ENCODE measurements at regions not wholly inside any gene's neighbourhood (a gene's known extent, or its start where the extent isn't known, plus 50 kb on each side); places are given as distances from the start of the nearest gene placed in this dataset.

GRCh38 chr10:47165711-47166404 is 134.1 kb upstream of the GDF10 start:
- TF ChIP-seq, protein P1, sequence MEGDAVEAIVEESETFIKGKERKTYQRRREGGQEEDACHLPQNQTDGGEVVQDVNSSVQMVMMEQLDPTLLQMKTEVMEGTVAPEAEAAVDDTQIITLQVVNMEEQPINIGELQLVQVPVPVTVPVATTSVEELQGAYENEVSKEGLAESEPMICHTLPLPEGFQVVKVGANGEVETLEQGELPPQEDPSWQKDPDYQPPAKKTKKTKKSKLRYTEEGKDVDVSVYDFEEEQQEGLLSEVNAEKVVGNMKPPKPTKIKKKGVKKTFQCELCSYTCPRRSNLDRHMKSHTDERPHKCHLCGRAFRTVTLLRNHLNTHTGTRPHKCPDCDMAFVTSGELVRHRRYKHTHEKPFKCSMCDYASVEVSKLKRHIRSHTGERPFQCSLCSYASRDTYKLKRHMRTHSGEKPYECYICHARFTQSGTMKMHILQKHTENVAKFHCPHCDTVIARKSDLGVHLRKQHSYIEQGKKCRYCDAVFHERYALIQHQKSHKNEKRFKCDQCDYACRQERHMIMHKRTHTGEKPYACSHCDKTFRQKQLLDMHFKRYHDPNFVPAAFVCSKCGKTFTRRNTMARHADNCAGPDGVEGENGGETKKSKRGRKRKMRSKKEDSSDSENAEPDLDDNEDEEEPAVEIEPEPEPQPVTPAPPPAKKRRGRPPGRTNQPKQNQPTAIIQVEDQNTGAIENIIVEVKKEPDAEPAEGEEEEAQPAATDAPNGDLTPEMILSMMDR (IDR thresholded peaks at IDR 0.05; ENCODE audit: poor library complexity, severe bottlenecking): no peak
- no peak for TF ChIP-seq TAF1 (IDR thresholded peaks at IDR 0.05; ENCODE audit: low read depth)

Data from neural cell (in vitro differentiated cells).